IMR-90 (cell line): ENCODE measurements at regions not wholly inside any gene's neighbourhood (a gene's known extent, or its start where the extent isn't known, plus 50 kb on each side); places are given as distances from the start of the nearest gene placed in this dataset.

Experiments
- ATAC-seq: fragments of 200-7000 bp; cut with Tn5 transposase; 2 replicates; pipeline ENCODE4 v1.9.1; 2020; ENCODE audit warnings: low read depth, mild to moderate bottlenecking, moderate library complexity
- BruUV-seq: library from RNA; stranded (reverse); fragments of 400-500 nt; replicated peaks from 2 replicates; lab custom pipeline; 2021; lab: Mats Ljungman, UMichigan
- CTCF ChIA-PET: fragments of 300-600 bp; formaldehyde crosslinking; extraction: SDS; loops from one replicate; lab custom pipeline; 2021; ENCODE audit warnings: antibody characterized with exemption; lab: Yijun Ruan, JAX
- POLR2A ChIA-PET: fragments of 300-600 bp; sonication (Branson Sonifier 250); formaldehyde crosslinking; loops from one replicate; lab custom pipeline; 2022; ENCODE audit warnings: antibody characterized with exemption; ENCODE audit not compliant: unreplicated experiment; lab: Charles Lee
- DNase-seq: peaks from one replicate; pipeline ENCODE4 v3.0.0; 2013
- H2AFZ ChIP-seq: replicated peaks from 2 replicates; pipeline ENCODE3; 2013; ENCODE audit warnings: low read length, mild to moderate bottlenecking; ENCODE audit not compliant: poor library complexity
- H2AK5ac ChIP-seq: 2 replicates; pipeline ENCODE4 v1.6.1; 2013; ENCODE audit warnings: low read depth, low read length, inconsistent platforms
- H2AK9ac ChIP-seq: replicated peaks from 2 replicates; pipeline ENCODE3; 2013; ENCODE audit warnings: mild to moderate bottlenecking, low read depth, low read length, moderate library complexity; ENCODE audit not compliant: poor library complexity
- H2BK120ac ChIP-seq: 2 replicates; pipeline ENCODE4 v1.6.1; 2013; ENCODE audit warnings: low read depth, low read length, inconsistent platforms
- H2BK15ac ChIP-seq: 3 replicates; pipeline ENCODE4 v1.6.1; 2013; ENCODE audit warnings: low read depth, low read length, inconsistent platforms
- H2BK20ac ChIP-seq: 2 replicates; pipeline ENCODE4 v1.6.1; 2013; ENCODE audit warnings: low read depth, mild to moderate bottlenecking, inconsistent platforms, low read length, moderate library complexity
- H2BK5ac ChIP-seq: 2 replicates; pipeline ENCODE4 v1.6.1; 2013; ENCODE audit warnings: mild to moderate bottlenecking, low read depth, low read length, inconsistent platforms; ENCODE audit not compliant: poor library complexity, severe bottlenecking
- H3K14ac ChIP-seq: replicated peaks from 2 replicates; pipeline ENCODE4 v1.6.1; 2013; ENCODE audit warnings: low read depth, low read length, inconsistent platforms
- H3K18ac ChIP-seq: 2 replicates; pipeline ENCODE4 v1.6.1; 2013; ENCODE audit warnings: low read depth, low read length, control low read depth
- H3K23ac ChIP-seq: 2 replicates; pipeline ENCODE4 v1.6.1; 2013; ENCODE audit warnings: low read depth, low read length, inconsistent platforms
- H3K27ac ChIP-seq: 2 replicates; pipeline ENCODE4 v1.5.1; 2013; ENCODE audit warnings: mild to moderate bottlenecking, control low read depth, low read length; ENCODE audit not compliant: insufficient read depth
- H3K27me3 ChIP-seq: 2 replicates; pipeline ENCODE4 v1.6.1; 2013; ENCODE audit warnings: low read length; ENCODE audit not compliant: control insufficient read depth, insufficient read depth
- H3K36me3 ChIP-seq: 2 replicates; pipeline ENCODE4 v1.6.1; 2013; ENCODE audit warnings: low read length, mixed read lengths; ENCODE audit not compliant: control insufficient read depth, insufficient read depth
- H3K4ac ChIP-seq: 2 replicates; pipeline ENCODE4 v1.6.1; 2013; ENCODE audit warnings: low read depth, low read length, inconsistent platforms
- H3K4me1 ChIP-seq: 2 replicates; pipeline ENCODE4 v1.6.1; 2013; ENCODE audit warnings: low read length, mixed read lengths; ENCODE audit not compliant: control insufficient read depth, insufficient read depth
- H3K4me2 ChIP-seq: 2 replicates; pipeline ENCODE4 v1.6.1; 2013; ENCODE audit warnings: low read depth, mild to moderate bottlenecking, control low read depth, low read length, moderate library complexity
- H3K4me3 ChIP-seq: 2 replicates; pipeline ENCODE4 v1.5.1; 2013; ENCODE audit warnings: low read depth, mild to moderate bottlenecking, control low read depth, low read length, moderate library complexity; ENCODE audit not compliant: insufficient read depth
- H3K56ac ChIP-seq: 2 replicates; pipeline ENCODE4 v1.6.1; 2013; ENCODE audit warnings: low read length, inconsistent platforms; ENCODE audit not compliant: insufficient read depth; ENCODE audit errors: extremely low read depth
- H3K79me1 ChIP-seq, 2 experiments: 2 replicates each; pipeline ENCODE4 v1.6.1; 2013; ENCODE audit warnings: low read length in 2 of 2, inconsistent platforms in 1 of 2, low read depth in 1 of 2
- H3K9ac ChIP-seq: 2 replicates; pipeline ENCODE4 v1.6.1; 2013; ENCODE audit warnings: low read depth, low read length, control low read depth
- H3K9me1 ChIP-seq: 2 replicates; pipeline ENCODE4 v1.6.1; 2013; ENCODE audit warnings: low read length, inconsistent platforms; ENCODE audit not compliant: insufficient read depth
- H3K9me3 ChIP-seq: 2 replicates; pipeline ENCODE4 v1.6.1; 2013; ENCODE audit warnings: low read length; ENCODE audit not compliant: control insufficient read depth, insufficient read depth
- H4K20me1 ChIP-seq: 2 replicates; pipeline ENCODE4 v1.6.1; 2013; ENCODE audit warnings: low read length, inconsistent platforms; ENCODE audit not compliant: insufficient read depth
- H4K5ac ChIP-seq: 2 replicates; pipeline ENCODE4 v1.6.1; 2013; ENCODE audit warnings: mild to moderate bottlenecking, low read depth, low read length, control low read depth
- H4K8ac ChIP-seq, 2 experiments: 2 replicates each; pipeline ENCODE4 v1.6.1; 2013; ENCODE audit warnings: low read depth in 2 of 2, low read length in 2 of 2, control low read depth in 1 of 2, inconsistent platforms in 1 of 2
- H4K91ac ChIP-seq: 2 replicates; pipeline ENCODE4 v1.6.1; 2013; ENCODE audit warnings: low read depth, low read length, inconsistent platforms; ENCODE audit not compliant: insufficient read depth
- CTCF ChIP-seq: conservative IDR thresholded peaks from 2 replicates; pipeline ENCODE4 v1.5.1; 2012; ENCODE audit warnings: mild to moderate bottlenecking, low read depth, low read length, improper control_type of control experiment
- RAD21 ChIP-seq: IDR thresholded peaks from 2 replicates; pipeline ENCODE4 v1.6.1; 2012; ENCODE audit warnings: low read length, improper control_type of control experiment
- RCOR1 ChIP-seq: IDR thresholded peaks from 2 replicates; pipeline ENCODE4 v1.6.1; 2012; ENCODE audit warnings: mild to moderate bottlenecking, low read length, improper control_type of control experiment; ENCODE audit not compliant: insufficient replicate concordance
- WGBS, 2 experiments: methylation state at CpG; one replicate each; pipeline versions ENCODE4 v1.1.5 to v1.1.7; 2013; ENCODE audit warnings: missing lambda C conversion rate in 2 of 2; ENCODE audit not compliant: insufficient read length in 1 of 2; ENCODE audit errors: extremely low coverage in 2 of 2; 5-methylcytosine and 5-hydroxymethylcytosine counted together
- dilution Hi-C: fragments of 300-500 bp; cut with HindIII; formaldehyde crosslinking; loops from one replicate; pipeline ENCODE4 v1.14.3; 2018; ENCODE audit warnings: low sequenced_read_pairs; ENCODE audit not compliant: unreplicated experiment
- in situ Hi-C: fragments of 300-500 bp; cut with MboI; formaldehyde crosslinking; loops from 3 replicates; pipeline ENCODE4 v1.14.3; 2019; ENCODE audit warnings: low sequenced_read_pairs, inconsistent platforms, mixed read lengths
- intact Hi-C: fragments of 100-400 bp; cut with micrococcal nuclease; formaldehyde crosslinking; loops from 2 replicates; pipeline ENCODE4 v1.10.0; 2022

DNA sequence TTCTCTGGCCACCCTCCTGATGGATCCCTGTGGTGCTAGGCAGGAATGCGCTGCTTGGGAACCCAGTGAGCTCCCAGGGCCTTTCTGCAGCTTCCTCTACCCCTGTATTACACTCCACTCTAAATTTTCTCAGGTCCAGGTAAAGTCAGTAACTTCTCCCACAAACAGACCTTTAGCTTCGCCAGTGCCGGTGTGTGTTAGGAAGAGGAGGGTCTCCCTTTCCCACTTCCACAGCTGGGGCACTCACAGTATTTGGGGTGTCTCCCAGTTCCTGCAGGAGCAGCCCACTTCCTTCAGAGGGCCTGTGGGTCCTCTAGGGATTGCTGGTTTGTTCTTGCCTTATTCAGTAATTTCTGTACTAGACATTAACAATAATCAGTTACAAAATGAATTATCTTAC, 193.5 kb upstream of the PCDH17 start:
- no peak overlapping the region for H4K8ac ChIP-seq
- H3K9me1 ChIP-seq = no peaks in the 10 kb centered on the region
- in situ Hi-C loops = no loop called here
- no peaks in the 10 kb centered on the region for H3K79me1 ChIP-seq
- no peak overlapping the region for H2AFZ ChIP-seq
- H2BK20ac ChIP-seq = no peak overlapping the region
- H3K4me2 ChIP-seq = no peak overlapping the region
- peaks cover 10% of the 10 kb centered on the region; the same call in 1 of the 2 replicates for H3K9me3 ChIP-seq
- no peak overlapping the region for H3K27ac ChIP-seq
- TF ChIP-seq RCOR1 = no peak
- TF ChIP-seq CTCF = no peak
- TF ChIP-seq RAD21 = no peak
- H2BK15ac ChIP-seq = no peak overlapping the region
- H3K36me3 ChIP-seq = no peaks in the 10 kb centered on the region
- DNase-seq = no peak
- WGBS, 2 experiments = no CpG with 5 or more reads among the region's 3 CpGs
- no peak overlapping the region for H2BK120ac ChIP-seq
- intact Hi-C loops = no loop called here
- no peak overlapping the region for H3K9ac ChIP-seq
- no peaks in the 10 kb centered on the region for H3K4me1 ChIP-seq
- H2BK5ac ChIP-seq = no peak overlapping the region
- no peaks in the 10 kb centered on the region for H3K27me3 ChIP-seq
- H2AK5ac ChIP-seq = no peak overlapping the region
- H3K23ac ChIP-seq = no peak overlapping the region
- ChIA-PET CTCF (no interaction called here), POLR2A (no interaction called here)
- no peak overlapping the region for H4K5ac ChIP-seq
- ATAC-seq = no peak
- no peak overlapping the region for H3K14ac ChIP-seq
- H3K56ac ChIP-seq = no peak overlapping the region
- H4K91ac ChIP-seq = no peak overlapping the region
- no peak overlapping the region for H2AK9ac ChIP-seq
- no TSS peak for BruUV-seq
- no peak overlapping the region for H3K18ac ChIP-seq
- no peaks in the 10 kb centered on the region for H4K20me1 ChIP-seq
- dilution Hi-C loops = no loop called here
- no peak overlapping the region for H3K4me3 ChIP-seq
- no peak overlapping the region for H3K4ac ChIP-seq
